ENCODE measurements at regions not wholly inside any gene's neighbourhood (a gene's known extent, or its start where the extent isn't known, plus 50 kb on each side); places are given as distances from the start of the nearest gene placed in this dataset.

DNA sequence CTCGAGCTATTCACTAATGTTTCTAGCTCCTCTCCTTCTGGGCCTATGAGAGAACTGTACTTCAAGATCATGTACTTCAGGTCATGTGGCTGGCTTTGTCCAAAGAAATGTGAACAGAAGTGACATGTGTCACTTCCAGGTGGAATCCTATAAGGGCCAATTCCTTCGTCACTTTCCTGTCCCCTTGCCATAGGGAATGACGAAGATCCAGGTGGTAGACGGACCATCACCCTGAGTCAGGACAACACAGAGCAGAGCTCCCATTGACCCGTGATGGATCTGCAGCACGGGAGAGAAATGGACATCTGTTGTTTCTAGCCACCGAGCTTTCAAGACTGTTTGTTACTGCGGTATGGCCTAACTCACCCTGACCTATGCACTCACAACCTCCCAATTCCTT is 157.0 kb downstream of the DRD1 start:
- TF ChIP-seq, protein P1, sequence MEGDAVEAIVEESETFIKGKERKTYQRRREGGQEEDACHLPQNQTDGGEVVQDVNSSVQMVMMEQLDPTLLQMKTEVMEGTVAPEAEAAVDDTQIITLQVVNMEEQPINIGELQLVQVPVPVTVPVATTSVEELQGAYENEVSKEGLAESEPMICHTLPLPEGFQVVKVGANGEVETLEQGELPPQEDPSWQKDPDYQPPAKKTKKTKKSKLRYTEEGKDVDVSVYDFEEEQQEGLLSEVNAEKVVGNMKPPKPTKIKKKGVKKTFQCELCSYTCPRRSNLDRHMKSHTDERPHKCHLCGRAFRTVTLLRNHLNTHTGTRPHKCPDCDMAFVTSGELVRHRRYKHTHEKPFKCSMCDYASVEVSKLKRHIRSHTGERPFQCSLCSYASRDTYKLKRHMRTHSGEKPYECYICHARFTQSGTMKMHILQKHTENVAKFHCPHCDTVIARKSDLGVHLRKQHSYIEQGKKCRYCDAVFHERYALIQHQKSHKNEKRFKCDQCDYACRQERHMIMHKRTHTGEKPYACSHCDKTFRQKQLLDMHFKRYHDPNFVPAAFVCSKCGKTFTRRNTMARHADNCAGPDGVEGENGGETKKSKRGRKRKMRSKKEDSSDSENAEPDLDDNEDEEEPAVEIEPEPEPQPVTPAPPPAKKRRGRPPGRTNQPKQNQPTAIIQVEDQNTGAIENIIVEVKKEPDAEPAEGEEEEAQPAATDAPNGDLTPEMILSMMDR (IDR thresholded peaks at IDR 0.05): no peak
- TF ChIP-seq POLR2A (IDR thresholded peaks at IDR 0.05): no peak

Data from lower leg skin (tissue), 3 donors.